ENCODE measurements at regions not wholly inside any gene's neighbourhood (a gene's known extent, or its start where the extent isn't known, plus 50 kb on each side); places are given as distances from the start of the nearest gene placed in this dataset.
A peak's percentile ranks its signal among the peaks of the same experiment; 100 is the strongest.

- H3K9me3 ChIP-seq (ENCODE audit: severe bottlenecking): no peaks in the 10 kb centered on the region
- H3K4me1 ChIP-seq (ENCODE audit: insufficient read depth, poor library complexity, severe bottlenecking): peaks cover 3% of the 10 kb centered on the region
- H3K27me3 ChIP-seq (ENCODE audit: insufficient read depth, poor library complexity, severe bottlenecking): no peaks in the 10 kb centered on the region
- no peak overlapping the region for H3K27ac ChIP-seq (ENCODE audit: poor library complexity, severe bottlenecking)
- no peak for DNase-seq (ENCODE audit: low spot score)
- H3K36me3 ChIP-seq (ENCODE audit: low read depth): no peaks in the 10 kb centered on the region
- ATAC-seq (ENCODE audit: low read depth): no peak
- no peak overlapping the region for H3K4me3 ChIP-seq (ENCODE audit: severe bottlenecking)
- TF ChIP-seq CTCF (IDR thresholded peaks at IDR 0.05; ENCODE audit: poor library complexity, severe bottlenecking): no peak
Measured at GRCh38 chr18:42445359-42445758, 490.3 kb downstream of the PIK3C3 start.

GRCh38 chr18:42446195-42446594, 491.2 kb downstream of the PIK3C3 start:
- no peak for DNase-seq (ENCODE audit: low spot score)
- no peaks in the 10 kb centered on the region for H3K36me3 ChIP-seq (ENCODE audit: low read depth)
- no peak overlapping the region for H3K4me3 ChIP-seq (ENCODE audit: severe bottlenecking)
- peaks cover 3% of the 10 kb centered on the region for H3K4me1 ChIP-seq (ENCODE audit: insufficient read depth, poor library complexity, severe bottlenecking)
- no peaks in the 10 kb centered on the region for H3K27me3 ChIP-seq (ENCODE audit: insufficient read depth, poor library complexity, severe bottlenecking)
- H3K27ac ChIP-seq (ENCODE audit: poor library complexity, severe bottlenecking): no peak overlapping the region
- TF ChIP-seq CTCF (IDR thresholded peaks at IDR 0.05; ENCODE audit: poor library complexity, severe bottlenecking): no peak
- ATAC-seq (ENCODE audit: low read depth): peak; percentile 71
- no peaks in the 10 kb centered on the region for H3K9me3 ChIP-seq (ENCODE audit: severe bottlenecking)

- H3K27me3 ChIP-seq (ENCODE audit: insufficient read depth, poor library complexity, severe bottlenecking): no peaks in the 10 kb centered on the region
- no peak overlapping the region for H3K27ac ChIP-seq (ENCODE audit: poor library complexity, severe bottlenecking)
- H3K9me3 ChIP-seq (ENCODE audit: severe bottlenecking): no peaks in the 10 kb centered on the region
- TF ChIP-seq CTCF (IDR thresholded peaks at IDR 0.05; ENCODE audit: poor library complexity, severe bottlenecking): no peak
- DNase-seq (ENCODE audit: low spot score) (no peak), ATAC-seq (ENCODE audit: low read depth) (no peak)
- peaks cover 3% of the 10 kb centered on the region for H3K4me1 ChIP-seq (ENCODE audit: insufficient read depth, poor library complexity, severe bottlenecking)
- H3K4me3 ChIP-seq (ENCODE audit: severe bottlenecking): no peak overlapping the region
- H3K36me3 ChIP-seq (ENCODE audit: low read depth): no peaks in the 10 kb centered on the region
Measured at GRCh38 chr18:42447688-42448087, 492.7 kb downstream of the PIK3C3 start.

- ATAC-seq (ENCODE audit: low read depth) (no peak), DNase-seq (ENCODE audit: low spot score) (no peak)
- no peak for TF ChIP-seq CTCF (IDR thresholded peaks at IDR 0.05; ENCODE audit: poor library complexity, severe bottlenecking)
- no peak overlapping the region for H3K4me3 ChIP-seq (ENCODE audit: severe bottlenecking)
- no peaks in the 10 kb centered on the region for H3K9me3 ChIP-seq (ENCODE audit: severe bottlenecking)
- H3K27ac ChIP-seq (ENCODE audit: poor library complexity, severe bottlenecking): no peak overlapping the region
- no peaks in the 10 kb centered on the region for H3K36me3 ChIP-seq (ENCODE audit: low read depth)
- H3K4me1 ChIP-seq (ENCODE audit: insufficient read depth, poor library complexity, severe bottlenecking): no peaks in the 10 kb centered on the region
- no peaks in the 10 kb centered on the region for H3K27me3 ChIP-seq (ENCODE audit: insufficient read depth, poor library complexity, severe bottlenecking)
Measured at GRCh38 chr18:42458226-42458625, 503.2 kb downstream of the PIK3C3 start.

- H3K4me3 ChIP-seq (ENCODE audit: severe bottlenecking): no peak overlapping the region
- DNase-seq (ENCODE audit: low spot score) (no peak), ATAC-seq (ENCODE audit: low read depth) (0 out of 3 replicates have a peak, but pooled peaks have one; percentile 42)
- H3K9me3 ChIP-seq (ENCODE audit: severe bottlenecking): no peaks in the 10 kb centered on the region
- no peaks in the 10 kb centered on the region for H3K27me3 ChIP-seq (ENCODE audit: insufficient read depth, poor library complexity, severe bottlenecking)
- H3K27ac ChIP-seq (ENCODE audit: poor library complexity, severe bottlenecking): no peak overlapping the region
- H3K36me3 ChIP-seq (ENCODE audit: low read depth): no peaks in the 10 kb centered on the region
- TF ChIP-seq CTCF (IDR thresholded peaks at IDR 0.05; ENCODE audit: poor library complexity, severe bottlenecking): no peak
- H3K4me1 ChIP-seq (ENCODE audit: insufficient read depth, poor library complexity, severe bottlenecking): no peaks in the 10 kb centered on the region
Measured at GRCh38 chr18:42459873-42460272, 504.8 kb downstream of the PIK3C3 start.
